ENCODE measurements at regions not wholly inside any gene's neighbourhood (a gene's known extent, or its start where the extent isn't known, plus 50 kb on each side); places are given as distances from the start of the nearest gene placed in this dataset.

DNA sequence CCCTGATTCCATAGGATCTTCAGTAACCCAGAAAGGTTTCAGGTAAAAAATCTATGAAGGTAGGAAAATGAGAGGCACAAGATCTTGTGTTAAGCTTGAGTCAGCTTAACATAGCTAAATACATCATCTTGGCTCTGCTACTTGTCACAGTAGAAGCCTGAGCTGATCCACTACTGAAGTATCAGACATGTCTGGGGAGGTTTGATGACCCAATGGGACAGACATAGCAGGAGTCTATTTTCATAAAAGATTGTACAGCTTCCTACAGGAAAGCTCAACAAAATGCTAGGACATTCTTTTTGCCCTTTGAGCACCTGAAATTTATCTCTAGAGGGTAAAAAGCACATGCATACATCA is 84.3 kb upstream of the FSHR start:
- Histone ChIP-seq H4K20me1 (ENCODE audit: insufficient read depth, low read length) (no peaks in the 10 kb centered on the region), H3K36me3 (replicated peaks in 1 of 2; ENCODE audit: control insufficient read depth in 1 of 2, insufficient read depth in 2 of 2, low read length in 2 of 2) (no peaks in the 10 kb centered on the region), H3K9ac (ENCODE audit: insufficient read depth, low read length, poor library complexity, severe bottlenecking) (no peak overlapping the region), H3K9me3 (replicated peaks in 1 of 2; ENCODE audit: control insufficient read depth in 1 of 2, insufficient read depth in 1 of 2, low read length in 2 of 2) (peaks cover 1 to 5% of the 10 kb centered on the region in 2 donors), H3K4me2 (replicated peaks; ENCODE audit: extremely low read depth, low read length, poor library complexity, severe bottlenecking) (no peak overlapping the region), H3K27me3 (ENCODE audit: control insufficient read depth in 2 of 2, insufficient read depth in 2 of 2, low read length in 2 of 2) (no peaks in the 10 kb centered on the region), H2AFZ (ENCODE audit: insufficient read depth, low read depth, low read length, poor library complexity, severe bottlenecking) (no peak overlapping the region), H3K79me2 (ENCODE audit: insufficient read depth, low read length) (no peaks in the 10 kb centered on the region), H3K4me3 (replicated peaks in 1 of 3; ENCODE audit: low read depth in 2 of 3, low read length in 3 of 3) (no peak overlapping the region), H3K4me1 (ENCODE audit: control insufficient read depth in 1 of 2, insufficient read depth in 2 of 2, low read length in 2 of 2) (no peaks in the 10 kb centered on the region), H3K27ac (ENCODE audit: low read depth in 1 of 2, low read length in 2 of 2) (no peak overlapping the region)
- no peaks in the 10 kb centered on the region for H3K27me3 Mint-ChIP-seq (ENCODE audit: low read depth in 3 of 3)
- no peak overlapping the region for H3K27ac Mint-ChIP-seq
- no peaks in the 10 kb centered on the region for H3K36me3 Mint-ChIP-seq
- intact Hi-C loops (cut with micrococcal nuclease) = no loop called here
- DNase-seq = no peak
- TF ChIP-seq, protein P1, sequence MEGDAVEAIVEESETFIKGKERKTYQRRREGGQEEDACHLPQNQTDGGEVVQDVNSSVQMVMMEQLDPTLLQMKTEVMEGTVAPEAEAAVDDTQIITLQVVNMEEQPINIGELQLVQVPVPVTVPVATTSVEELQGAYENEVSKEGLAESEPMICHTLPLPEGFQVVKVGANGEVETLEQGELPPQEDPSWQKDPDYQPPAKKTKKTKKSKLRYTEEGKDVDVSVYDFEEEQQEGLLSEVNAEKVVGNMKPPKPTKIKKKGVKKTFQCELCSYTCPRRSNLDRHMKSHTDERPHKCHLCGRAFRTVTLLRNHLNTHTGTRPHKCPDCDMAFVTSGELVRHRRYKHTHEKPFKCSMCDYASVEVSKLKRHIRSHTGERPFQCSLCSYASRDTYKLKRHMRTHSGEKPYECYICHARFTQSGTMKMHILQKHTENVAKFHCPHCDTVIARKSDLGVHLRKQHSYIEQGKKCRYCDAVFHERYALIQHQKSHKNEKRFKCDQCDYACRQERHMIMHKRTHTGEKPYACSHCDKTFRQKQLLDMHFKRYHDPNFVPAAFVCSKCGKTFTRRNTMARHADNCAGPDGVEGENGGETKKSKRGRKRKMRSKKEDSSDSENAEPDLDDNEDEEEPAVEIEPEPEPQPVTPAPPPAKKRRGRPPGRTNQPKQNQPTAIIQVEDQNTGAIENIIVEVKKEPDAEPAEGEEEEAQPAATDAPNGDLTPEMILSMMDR (IDR thresholded peaks at IDR 0.05) = no peak
- no peaks in the 10 kb centered on the region for H3K4me1 Mint-ChIP-seq
- H3K9me3 Mint-ChIP-seq = peaks cover 0 to 5% (median 2%) of the 10 kb centered on the region in 7 donors
- no peak overlapping the region for H3K4me3 Mint-ChIP-seq

DNA sequence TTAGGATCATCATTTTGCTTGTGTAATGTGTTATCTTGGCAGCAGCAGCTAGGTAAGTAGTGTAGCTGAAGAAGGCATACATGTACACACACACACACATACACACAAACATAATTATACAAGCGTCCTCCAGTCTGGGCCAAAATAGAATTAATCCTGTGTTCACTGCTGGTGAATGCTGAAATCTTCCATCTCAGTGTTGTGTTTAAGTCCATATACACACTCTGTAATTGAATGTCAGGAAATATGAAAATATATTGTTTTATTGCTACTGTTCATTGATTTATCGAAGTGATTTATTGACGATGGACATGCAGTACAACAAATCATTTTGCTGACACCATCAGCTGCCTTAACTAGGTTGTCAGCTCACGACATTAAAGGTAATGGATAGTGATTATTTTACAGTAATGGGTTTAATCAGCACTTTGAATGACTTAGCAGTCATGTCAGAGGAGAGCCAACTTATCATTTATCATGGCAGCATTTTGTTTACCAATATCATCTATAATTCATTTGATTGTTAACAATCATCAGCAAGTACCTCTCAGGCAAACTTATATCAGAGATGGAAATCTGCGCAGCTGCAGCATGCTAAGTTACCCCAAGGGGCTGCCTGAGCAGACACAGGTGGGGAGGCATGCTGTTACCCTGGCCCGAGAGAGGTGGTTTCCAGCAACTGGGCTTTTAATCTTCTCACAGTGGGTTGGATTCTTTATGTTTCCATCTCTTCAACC is 83.7 kb upstream of the FSHR start:
- Mint-ChIP-seq H3K36me3 (no peaks in the 10 kb centered on the region), H3K9me3 (peaks cover 0 to 9% (median 2%) of the 10 kb centered on the region in 7 donors), H3K27ac (no peak overlapping the region), H3K4me1 (no peaks in the 10 kb centered on the region), H3K4me3 (no peak overlapping the region), H3K27me3 (ENCODE audit: low read depth in 3 of 3) (no peaks in the 10 kb centered on the region)
- H4K20me1 ChIP-seq (ENCODE audit: insufficient read depth, low read length) = no peaks in the 10 kb centered on the region
- peaks cover 7 to 10% of the 10 kb centered on the region in 2 donors for H3K9me3 ChIP-seq (replicated peaks in 1 of 2; ENCODE audit: control insufficient read depth in 1 of 2, insufficient read depth in 1 of 2, low read length in 2 of 2)
- WGBS (ENCODE audit: insufficient coverage) = 100% methylated on average over 1 of the region's 6 CpGs
- H3K4me1 ChIP-seq (ENCODE audit: control insufficient read depth in 1 of 2, insufficient read depth in 2 of 2, low read length in 2 of 2) = no peaks in the 10 kb centered on the region
- H3K36me3 ChIP-seq (replicated peaks in 1 of 2; ENCODE audit: control insufficient read depth in 1 of 2, insufficient read depth in 2 of 2, low read length in 2 of 2) = no peaks in the 10 kb centered on the region
- intact Hi-C loops (cut with micrococcal nuclease) = no loop called here
- no peak overlapping the region for H3K4me3 ChIP-seq (replicated peaks in 1 of 3; ENCODE audit: low read depth in 2 of 3, low read length in 3 of 3)
- no peak for DNase-seq
- no peaks in the 10 kb centered on the region for H3K27me3 ChIP-seq (ENCODE audit: control insufficient read depth in 2 of 2, insufficient read depth in 2 of 2, low read length in 2 of 2)
- no peak overlapping the region for H3K9ac ChIP-seq (ENCODE audit: insufficient read depth, low read length, poor library complexity, severe bottlenecking)
- no peak overlapping the region for H2AFZ ChIP-seq (ENCODE audit: insufficient read depth, low read depth, low read length, poor library complexity, severe bottlenecking)
- no peak overlapping the region for H3K4me2 ChIP-seq (replicated peaks; ENCODE audit: extremely low read depth, low read length, poor library complexity, severe bottlenecking)
- H3K79me2 ChIP-seq (ENCODE audit: insufficient read depth, low read length) = no peaks in the 10 kb centered on the region
- no peak overlapping the region for H3K27ac ChIP-seq (ENCODE audit: low read depth in 1 of 2, low read length in 2 of 2)
- TF ChIP-seq, protein P1 (IDR thresholded peaks at IDR 0.05) = no peak

All from CD14-positive monocyte (primary cell).